HG02642 (cell line): ENCODE measurements at regions not wholly inside any gene's neighbourhood (a gene's known extent, or its start where the extent isn't known, plus 50 kb on each side); places are given as distances from the start of the nearest gene placed in this dataset.

Experiments used
- ATAC-seq: cut with Tn5 transposase; IDR thresholded peaks from one replicate; pipeline ENCODE4 v1.9.1; 2021; ENCODE audit warnings: mild to moderate bottlenecking; ENCODE audit not compliant: unreplicated experiment, poor library complexity

GRCh38 chr10:44473146-44473545 is 88.2 kb upstream of the CXCL12 start:
- ATAC-seq: no peak

DNA sequence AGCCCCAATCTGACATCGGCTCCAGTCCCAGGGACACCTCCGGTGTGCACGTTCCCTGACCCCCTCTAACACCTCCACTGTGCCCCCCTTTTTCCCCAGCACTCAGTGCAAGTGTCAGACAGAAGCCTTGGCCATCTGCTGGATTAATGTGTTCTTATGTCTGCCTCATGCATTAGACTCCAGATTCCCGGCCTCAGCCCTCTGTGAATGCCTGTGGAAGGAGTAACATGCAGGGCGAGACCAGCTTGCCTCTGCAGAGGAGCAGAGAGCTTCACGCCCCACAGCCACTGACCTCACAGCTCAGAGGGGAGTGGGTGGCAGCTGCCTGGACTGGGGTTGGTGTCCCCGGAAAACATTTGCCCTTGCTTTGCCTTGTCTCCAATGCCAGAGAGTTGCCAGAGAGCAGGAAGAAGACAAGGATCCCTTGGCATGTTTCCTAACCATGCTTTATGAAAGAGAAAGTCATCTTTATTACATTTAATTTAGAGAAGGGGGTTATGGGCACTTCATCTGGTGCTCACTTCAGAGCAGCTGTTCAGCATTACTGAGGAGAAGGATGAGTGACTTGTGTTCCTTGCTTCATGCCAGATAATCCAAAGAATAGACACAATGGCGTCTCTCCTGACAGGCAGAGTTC is 91.6 kb upstream of the CXCL12 start:
- no peak for ATAC-seq

- no peak for ATAC-seq
Observed at GRCh38 chr10:44477046-44477425, 92.1 kb upstream of the CXCL12 start.

- no peak for ATAC-seq
Observed at GRCh38 chr10:44478040-44478439, 93.1 kb upstream of the CXCL12 start.

DNA sequence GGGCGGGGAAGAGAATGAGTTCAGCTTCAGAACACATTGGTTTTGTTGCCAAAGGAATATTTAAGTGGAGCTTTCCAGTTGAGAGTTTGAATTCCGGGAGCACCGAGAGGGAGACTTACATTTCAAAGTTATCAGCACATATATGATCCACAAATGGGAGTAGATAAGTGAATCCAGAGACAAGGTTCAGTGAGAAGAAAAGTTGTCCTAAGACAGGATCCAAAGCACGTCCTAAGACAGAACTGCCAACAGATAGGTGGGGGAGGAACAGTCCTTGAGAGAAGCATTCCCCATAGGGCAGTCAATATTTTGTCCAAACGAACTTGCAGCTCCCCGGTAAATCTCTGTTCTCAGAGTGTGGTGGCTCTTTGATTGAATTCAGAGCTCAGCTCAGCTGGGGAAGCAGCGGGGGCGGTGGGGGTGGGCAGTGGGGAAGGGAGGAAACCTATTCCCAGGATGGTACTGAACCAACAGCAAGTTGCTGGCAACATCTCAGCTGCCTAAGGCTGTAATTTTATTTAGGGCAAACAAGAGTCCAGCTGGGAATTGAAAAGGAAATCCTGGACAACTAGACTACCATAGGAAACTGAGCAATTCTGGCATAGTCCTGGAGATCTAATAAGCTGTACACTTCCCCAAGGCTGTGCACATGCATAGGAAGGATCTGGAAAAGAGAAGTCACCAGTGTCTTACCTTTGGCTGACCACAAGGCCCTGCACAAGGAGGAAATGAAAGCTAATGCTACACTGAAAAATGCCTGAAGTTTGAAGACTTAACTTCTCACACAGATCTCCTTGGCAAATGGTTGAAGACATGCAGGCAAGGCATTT is 94.2 kb upstream of the CXCL12 start:
- ATAC-seq: no peak

DNA sequence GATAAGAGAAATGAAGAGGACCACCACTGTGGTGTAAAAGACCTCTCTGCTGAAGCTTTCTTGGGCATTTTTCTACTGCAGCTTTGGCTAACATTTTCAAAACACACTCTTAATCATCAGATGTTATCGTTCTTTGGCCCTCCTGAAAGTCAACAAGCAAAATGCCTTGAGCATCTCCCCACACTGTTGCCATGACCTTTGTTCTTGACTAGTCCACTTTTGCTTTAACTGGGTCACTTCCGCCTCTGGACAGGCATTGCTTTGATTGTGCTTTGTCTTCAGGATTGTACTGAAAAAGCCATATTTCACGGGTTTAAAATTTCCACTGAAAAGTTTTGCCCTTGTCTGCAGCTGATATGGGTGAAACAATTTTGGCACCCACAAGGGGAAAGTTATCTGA is 107.8 kb upstream of the CXCL12 start:
- ATAC-seq: no peak

GRCh38 chr10:44498222-44498621 is 113.3 kb upstream of the CXCL12 start:
- ATAC-seq: no peak

DNA sequence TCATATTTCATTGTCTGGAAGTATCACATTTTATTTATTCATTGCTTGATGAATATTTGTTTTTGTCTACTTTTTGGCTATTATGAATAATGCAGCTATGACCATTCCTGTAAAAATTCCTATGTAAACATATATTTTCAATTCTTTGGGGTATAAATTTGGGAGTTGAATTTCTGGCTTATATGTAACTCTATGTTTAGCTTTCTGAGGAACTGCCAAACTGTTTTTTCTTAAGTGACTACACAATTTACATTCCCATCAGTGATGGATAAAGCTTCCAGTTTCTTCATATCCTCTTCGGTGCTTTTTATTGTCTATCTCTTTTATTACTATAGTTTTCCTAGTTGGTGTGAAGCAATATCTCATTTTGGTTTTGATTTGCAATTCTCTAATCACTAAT is 115.6 kb upstream of the CXCL12 start:
- no peak for ATAC-seq

DNA sequence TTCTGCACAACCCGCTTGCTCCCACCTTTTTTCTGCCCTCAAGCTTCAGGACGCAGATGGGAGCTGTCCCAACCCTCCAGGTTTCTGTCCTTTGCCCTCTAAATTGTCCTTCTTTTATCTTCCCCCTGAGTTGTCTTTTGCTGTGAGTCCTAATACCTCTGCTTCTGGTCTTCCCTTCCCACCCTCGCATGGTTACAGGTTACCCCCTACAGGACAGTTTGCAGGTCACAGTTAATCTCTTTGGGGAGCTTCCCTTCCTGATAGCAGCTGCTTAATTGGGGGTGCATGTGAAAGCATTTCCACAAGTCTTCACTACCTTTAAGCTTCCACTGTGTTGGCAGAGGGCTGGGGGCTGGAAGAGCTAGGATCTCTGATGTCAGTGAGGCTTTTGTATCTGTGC is 121.5 kb upstream of the CXCL12 start:
- no peak for ATAC-seq

- no peak for ATAC-seq
Observed at GRCh38 chr10:44510379-44511115, 125.7 kb upstream of the CXCL12 start.

DNA sequence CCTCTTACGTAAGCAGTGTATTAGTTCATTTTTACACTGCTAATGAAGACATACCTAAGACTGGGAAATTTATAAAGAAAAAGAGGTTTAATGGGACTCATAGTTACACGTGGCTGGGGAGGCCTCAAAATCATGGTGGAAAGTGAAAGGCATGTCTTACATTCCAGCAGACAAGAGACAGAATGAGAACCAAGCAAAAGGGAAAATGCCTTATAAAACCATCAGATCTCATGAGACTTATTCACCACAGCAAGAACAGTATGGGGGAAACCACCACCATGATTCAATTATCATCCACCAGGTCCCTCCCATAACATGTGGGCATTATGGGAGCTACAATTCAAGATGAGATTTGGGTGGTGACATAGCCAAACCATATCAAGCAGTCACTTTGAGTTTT is 126.3 kb upstream of the CXCL12 start:
- ATAC-seq: no peak

- no peak for ATAC-seq
Observed at GRCh38 chr10:44511601-44512000, 126.7 kb upstream of the CXCL12 start.

- ATAC-seq: no peak
Observed at GRCh38 chr10:44512431-44513022, 127.6 kb upstream of the CXCL12 start.

DNA sequence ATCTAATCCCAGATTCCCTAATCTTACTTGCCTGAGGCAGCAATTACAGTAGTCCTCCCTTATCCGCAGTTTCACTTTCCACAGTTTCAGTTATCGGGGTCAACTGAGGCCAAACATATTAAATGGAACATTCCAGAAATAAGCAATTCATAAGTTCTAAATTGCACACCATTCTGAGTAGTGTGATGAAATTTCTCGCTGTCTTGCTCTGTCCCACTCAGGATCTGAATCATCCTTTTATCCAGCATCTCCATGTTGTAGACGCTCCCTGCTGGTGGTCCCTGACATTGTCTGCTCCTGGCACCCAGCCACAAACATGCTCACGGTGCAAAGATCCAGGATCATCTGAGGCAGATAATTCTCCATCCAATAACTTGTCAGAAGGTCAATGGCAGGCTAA is 128.7 kb upstream of the CXCL12 start:
- ATAC-seq: no peak

DNA sequence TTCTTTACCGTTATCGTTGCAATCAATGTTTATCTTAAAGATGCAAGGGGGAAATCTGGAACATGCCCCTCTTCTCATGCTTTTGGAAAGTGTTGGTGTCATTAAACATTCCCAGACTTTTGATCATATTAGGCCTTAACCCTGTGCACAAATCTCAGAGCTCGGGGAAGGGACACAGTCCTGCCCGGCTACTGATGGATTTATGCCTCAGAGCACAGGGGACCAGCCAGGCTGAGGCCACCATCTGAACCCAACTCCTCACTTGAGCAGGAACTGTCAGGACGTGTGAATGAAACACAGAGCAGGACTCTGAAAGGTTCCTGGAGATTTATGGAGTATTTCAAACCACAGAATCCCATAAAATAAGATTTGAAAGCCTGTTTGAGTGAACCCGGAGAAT is 132.0 kb upstream of the CXCL12 start:
- ATAC-seq: no peak

DNA sequence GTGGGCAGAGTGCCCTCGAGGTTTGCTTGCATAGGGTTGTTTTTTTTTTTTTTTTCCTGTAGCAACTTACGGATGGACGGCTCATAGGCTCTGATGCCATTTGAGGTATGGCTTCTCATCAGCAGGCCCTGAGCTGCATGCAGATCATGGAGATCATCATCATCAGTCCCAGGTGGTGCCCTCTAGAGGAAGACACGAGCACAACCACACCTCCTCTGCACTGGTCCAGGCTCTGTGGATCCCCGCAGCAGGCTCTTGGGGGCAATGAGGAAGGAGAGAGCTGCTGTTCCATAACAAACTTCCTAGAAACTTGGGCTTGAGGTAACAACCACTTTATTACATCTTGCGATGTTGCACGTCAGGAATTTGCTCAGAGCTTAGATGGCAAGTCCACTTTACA is 132.7 kb upstream of the CXCL12 start:
- no peak for ATAC-seq

DNA sequence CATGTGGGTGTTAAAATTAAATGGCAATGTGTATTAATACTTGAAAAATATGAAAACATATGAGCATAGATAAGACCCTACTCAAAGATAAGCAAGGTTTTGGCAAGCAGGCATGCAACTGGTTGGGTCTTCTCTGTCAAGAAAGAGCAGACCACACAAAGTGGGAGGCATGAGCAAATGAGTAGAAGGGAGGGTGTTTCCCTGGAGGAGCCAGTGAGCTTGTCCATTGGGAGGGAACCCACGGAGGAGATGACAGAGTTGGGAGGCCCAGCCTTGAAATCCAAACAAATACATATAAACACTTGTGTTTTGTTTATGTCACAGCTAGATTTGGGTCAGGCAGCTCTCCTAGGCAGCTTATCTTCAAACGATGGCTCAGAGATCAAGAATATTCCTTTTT is 134.5 kb upstream of the CXCL12 start:
- ATAC-seq: no peak

DNA sequence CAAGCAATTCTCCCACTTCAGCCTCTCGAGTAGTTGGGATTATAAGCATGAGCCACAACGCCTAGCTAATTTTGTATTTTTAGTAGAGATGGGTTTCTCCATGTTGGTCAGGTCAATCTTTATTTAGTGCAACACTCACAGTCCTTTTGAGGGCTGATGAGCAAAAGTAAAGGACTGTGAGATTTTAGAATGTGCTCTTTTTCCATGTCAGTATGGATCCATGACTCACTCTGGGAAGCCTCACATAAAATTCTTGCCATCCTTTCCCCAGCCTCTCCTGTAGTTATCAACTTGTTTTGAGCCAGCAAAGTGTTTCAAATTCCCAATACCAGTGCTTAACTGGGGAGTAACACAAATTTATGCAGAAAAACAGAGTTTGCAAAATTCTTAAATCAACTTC is 135.8 kb upstream of the CXCL12 start:
- no peak for ATAC-seq

DNA sequence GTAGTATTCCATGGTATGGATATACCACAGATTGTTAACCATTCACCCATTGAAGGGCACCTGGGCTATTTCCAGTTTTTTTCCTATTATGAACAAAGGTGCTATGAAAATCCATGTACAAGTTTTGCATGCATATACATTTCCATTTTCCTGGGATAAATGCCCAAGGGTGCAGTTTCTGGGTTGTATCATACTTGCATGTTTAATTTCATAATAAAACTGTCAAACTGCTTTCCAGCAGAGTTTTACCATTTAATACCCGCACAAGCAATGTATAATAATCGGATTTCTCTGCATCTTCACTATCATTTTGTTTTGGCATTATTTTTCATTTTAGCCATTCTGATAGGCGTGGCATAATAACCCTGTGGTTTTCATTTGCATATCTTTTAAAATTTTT is 154.3 kb upstream of the CXCL12 start:
- ATAC-seq: no peak

DNA sequence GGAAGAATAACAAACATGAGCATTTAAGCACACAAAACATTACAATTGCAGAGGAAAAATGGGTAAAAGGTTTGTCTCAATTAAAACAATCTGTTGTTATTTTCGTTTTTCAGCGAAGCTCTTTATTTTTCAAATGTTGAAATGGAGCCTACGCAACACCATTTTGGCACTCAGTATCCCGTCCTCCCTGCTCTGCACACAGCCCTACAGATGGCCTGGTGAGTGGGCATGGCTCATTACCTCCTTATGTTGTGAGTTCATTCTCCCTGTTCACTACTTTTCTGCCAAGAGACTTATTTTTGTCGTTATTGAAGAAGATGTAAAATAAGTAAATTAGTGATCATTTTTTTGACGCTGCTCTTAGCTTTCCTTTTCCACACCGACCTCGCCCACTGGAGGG is 167.8 kb upstream of the CXCL12 start:
- no peak for ATAC-seq

DNA sequence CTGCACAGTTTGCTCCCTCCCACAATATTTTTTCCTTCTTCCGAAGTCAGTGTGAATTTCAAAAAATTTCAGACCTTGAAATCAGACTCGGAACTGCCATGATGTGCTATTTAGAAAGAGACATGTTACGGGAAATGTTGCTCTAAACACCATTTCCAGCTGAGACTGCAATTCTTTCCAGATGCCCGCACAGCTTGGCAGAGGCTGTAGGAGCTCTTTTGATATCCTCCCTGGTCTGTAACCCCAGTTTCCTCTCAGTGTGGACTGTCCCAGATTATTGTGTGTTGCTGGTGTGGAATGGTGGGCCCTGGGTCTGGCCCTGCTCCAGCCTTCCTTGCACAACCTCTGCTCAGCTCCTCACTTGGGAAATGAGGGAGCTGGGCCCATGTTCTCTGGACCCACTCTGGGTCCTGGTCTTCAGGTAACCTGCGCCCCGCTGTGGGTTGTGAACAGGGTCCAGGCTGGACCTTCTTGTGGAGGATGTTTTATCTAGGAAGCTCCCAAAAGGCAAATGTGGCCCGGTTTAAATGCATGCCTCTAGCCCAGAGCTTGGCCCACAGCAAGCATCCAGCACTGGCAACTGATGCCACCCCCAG is 172.8 kb upstream of the CXCL12 start:
- no peak for ATAC-seq
